BJ (cell line): ENCODE measurements at regions not wholly inside any gene's neighbourhood (a gene's known extent, or its start where the extent isn't known, plus 50 kb on each side); places are given as distances from the start of the nearest gene placed in this dataset.

ENCODE experiments used
- CTCF ChIA-PET: fragments of 350-600 bp; formaldehyde crosslinking; extraction: SDS; loops from one replicate; lab custom pipeline; 2021; ENCODE audit warnings: antibody characterized with exemption, inconsistent platforms; lab: Yijun Ruan, JAX
- POLR2A ChIA-PET: fragments of 300-600 bp; sonication (Branson Sonifier 250); formaldehyde crosslinking; extraction: SDS; loops from one replicate; lab custom pipeline; 2021; ENCODE audit warnings: antibody characterized with exemption; lab: Charles Lee
- DNase-seq: peaks from one replicate; pipeline ENCODE4 v3.0.0-alpha.2; 2011; ENCODE audit warnings: low read depth
- H3K27me3 ChIP-seq: 2 replicates; pipeline ENCODE4 v1.6.0; 2011; ENCODE audit warnings: low read length; ENCODE audit not compliant: control insufficient read depth, insufficient read depth
- H3K36me3 ChIP-seq: 2 replicates; pipeline ENCODE4 v1.5.1; 2011; ENCODE audit warnings: low read length; ENCODE audit not compliant: control insufficient read depth, insufficient read depth
- H3K4me3 ChIP-seq: 2 replicates; pipeline ENCODE4 v1.5.1; 2011; ENCODE audit warnings: low read depth, mild to moderate bottlenecking, control low read depth, low read length
- CTCF ChIP-seq: IDR thresholded peaks from 2 replicates; pipeline ENCODE4 v1.5.1; 2011; ENCODE audit warnings: low read depth, mild to moderate bottlenecking, control low read depth, inconsistent platforms, low read length, moderate library complexity; ENCODE audit not compliant: insufficient read depth

GRCh38 chr5:152900332-152900731 lies 495.3 kb upstream of the NMUR2 start:
- Histone ChIP-seq H3K4me3 (no peak overlapping the region), H3K27me3 (no peaks in the 10 kb centered on the region), H3K36me3 (no peaks in the 10 kb centered on the region)
- no peak for TF ChIP-seq CTCF
- no peak for DNase-seq
- CTCF ChIA-PET = no interaction called here
- POLR2A ChIA-PET = no interaction called here

GRCh38 chr5:152901754-152902153 lies 496.7 kb upstream of the NMUR2 start:
- Histone ChIP-seq H3K27me3 (no peaks in the 10 kb centered on the region), H3K36me3 (no peaks in the 10 kb centered on the region), H3K4me3 (no peak overlapping the region)
- TF ChIP-seq CTCF = no peak
- no peak for DNase-seq
- ChIA-PET CTCF (no interaction called here), POLR2A (no interaction called here)

- H3K36me3 ChIP-seq = no peaks in the 10 kb centered on the region
Measured at GRCh38 chr5:152905286-152905685, 500.2 kb upstream of the NMUR2 start.

GRCh38 chr5:152907488-152908245 lies 502.6 kb upstream of the NMUR2 start:
- Histone ChIP-seq H3K27me3 (no peaks in the 10 kb centered on the region), H3K4me3 (no peak overlapping the region), H3K36me3 (no peaks in the 10 kb centered on the region)
- DNase-seq = no peak
- ChIA-PET CTCF (no interaction called here), POLR2A (no interaction called here)
- TF ChIP-seq CTCF = no peak

More at GRCh38 chr5:152905286-152905685, 500.2 kb upstream of the NMUR2 start:
- ChIA-PET CTCF (no interaction called here), POLR2A (no interaction called here)
- Histone ChIP-seq H3K27me3 (no peaks in the 10 kb centered on the region), H3K4me3 (no peak overlapping the region)
- no peak for DNase-seq
- no peak for TF ChIP-seq CTCF

GRCh38 chr5:152912924-152913323 lies 507.8 kb upstream of the NMUR2 start:
- ChIA-PET POLR2A (no interaction called here), CTCF (no interaction called here)
- no peak for TF ChIP-seq CTCF
- H3K27me3 ChIP-seq = no peaks in the 10 kb centered on the region
- DNase-seq = no peak
- H3K36me3 ChIP-seq = no peaks in the 10 kb centered on the region
- H3K4me3 ChIP-seq = no peak overlapping the region
